Gastroesophageal sphincter (tissue), 4 donors: ENCODE measurements at regions not wholly inside any gene's neighbourhood (a gene's known extent, or its start where the extent isn't known, plus 50 kb on each side); places are given as distances from the start of the nearest gene placed in this dataset.

Source experiments
- ATAC-seq: fragments of 150-250 bp; one replicate; pipeline ENCODE4 v1.9.1; 2016; ENCODE audit warnings: mild to moderate bottlenecking, moderate library complexity
- H3K27ac ChIP-seq, 4 donors: fragments of 200-600 bp; sonication (generic) in 3 of 4; 1 replicate in 3 of 4; 2 replicates in 1 of 4; pipeline ENCODE4 v1.5.1; 2016 to 2019
- H3K27me3 ChIP-seq: fragments of 200-600 bp; sonication (generic); one replicate; pipeline ENCODE4 v1.5.1; 2019
- H3K36me3 ChIP-seq, 2 donors: fragments of 200-600 bp; sonication (generic); one replicate each; pipeline ENCODE4 v1.5.1; 2019; ENCODE audit warnings: control low read depth in 1 of 2
- H3K4me1 ChIP-seq, 3 donors: fragments of 200-600 bp; sonication (generic); 1 replicate in 2 of 3; 2 replicates in 1 of 3; pipeline ENCODE4 v1.5.1; 2016 to 2019; ENCODE audit warnings: control low read depth in 2 of 3
- H3K4me3 ChIP-seq, 2 donors: fragments of 200-600 bp; sonication (generic); one replicate each; pipeline ENCODE4 v1.5.1; 2019; ENCODE audit warnings: mild to moderate bottlenecking in 1 of 2, moderate library complexity in 1 of 2
- H3K9me3 ChIP-seq, 3 donors: fragments of 200-600 bp; sonication (generic); one replicate each; pipeline ENCODE4 v1.5.1; 2017 to 2019; ENCODE audit warnings: control low read depth in 2 of 3
- EP300 ChIP-seq: sonication (generic); formaldehyde crosslinking; IDR thresholded peaks from one replicate; pipeline ENCODE4 v1.6.1; 2017; ENCODE audit warnings: antibody characterized with exemption, mild to moderate bottlenecking
- POLR2A ChIP-seq, 2 donors: fragments of 450-650 bp; IDR thresholded peaks; one replicate each; pipeline ENCODE4 v1.6.1; 2017; ENCODE audit warnings: antibody characterized with exemption in 2 of 2, mild to moderate bottlenecking in 2 of 2, moderate library complexity in 1 of 2
- POLR2AphosphoS5 ChIP-seq: sonication (generic); formaldehyde crosslinking; IDR thresholded peaks from one replicate; pipeline ENCODE4 v1.6.1; 2017; ENCODE audit warnings: antibody characterized with exemption
- WGBS, 2 donors: methylation state at CpG; one replicate each; pipeline ENCODE4 v1.1.5; 2018; ENCODE audit warnings: low coverage in 1 of 2; 5-methylcytosine and 5-hydroxymethylcytosine counted together
- TF ChIP-seq, protein P1 (sequence below), 4 experiments: fragments of 200-600 bp in 2 of 4; fragments of 450-650 bp in 2 of 4; sonication (generic) in 1 of 4; IDR thresholded peaks; one replicate each; pipeline ENCODE4 v1.5.1; 2017 to 2019; ENCODE audit warnings: antibody characterized with exemption in 4 of 4, mild to moderate bottlenecking in 2 of 4, moderate library complexity in 2 of 4

DNA sequence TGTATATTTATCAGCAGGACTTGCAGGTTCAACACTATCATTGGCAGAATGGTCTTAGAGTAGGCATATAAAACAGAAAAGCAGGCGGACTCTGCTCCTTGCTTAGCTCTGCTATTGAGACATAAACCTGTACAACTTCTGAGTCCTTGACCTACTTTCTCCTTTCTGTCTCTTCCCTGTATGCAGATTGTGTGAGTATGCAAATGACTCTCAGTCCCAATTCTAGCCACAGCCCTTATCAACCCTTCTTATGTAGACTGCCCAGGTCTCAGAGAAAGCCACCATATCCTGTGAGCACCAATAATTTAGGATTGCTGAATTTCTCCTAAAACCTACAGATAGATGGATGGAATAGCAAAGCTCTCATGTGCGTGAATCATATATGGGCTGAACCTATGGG lies 367.6 kb upstream of the DDI1 start:
- no peak for TF ChIP-seq POLR2AphosphoS5
- no peak for TF ChIP-seq POLR2A (IDR thresholded peaks at IDR 0.05)
- TF ChIP-seq, protein P1, sequence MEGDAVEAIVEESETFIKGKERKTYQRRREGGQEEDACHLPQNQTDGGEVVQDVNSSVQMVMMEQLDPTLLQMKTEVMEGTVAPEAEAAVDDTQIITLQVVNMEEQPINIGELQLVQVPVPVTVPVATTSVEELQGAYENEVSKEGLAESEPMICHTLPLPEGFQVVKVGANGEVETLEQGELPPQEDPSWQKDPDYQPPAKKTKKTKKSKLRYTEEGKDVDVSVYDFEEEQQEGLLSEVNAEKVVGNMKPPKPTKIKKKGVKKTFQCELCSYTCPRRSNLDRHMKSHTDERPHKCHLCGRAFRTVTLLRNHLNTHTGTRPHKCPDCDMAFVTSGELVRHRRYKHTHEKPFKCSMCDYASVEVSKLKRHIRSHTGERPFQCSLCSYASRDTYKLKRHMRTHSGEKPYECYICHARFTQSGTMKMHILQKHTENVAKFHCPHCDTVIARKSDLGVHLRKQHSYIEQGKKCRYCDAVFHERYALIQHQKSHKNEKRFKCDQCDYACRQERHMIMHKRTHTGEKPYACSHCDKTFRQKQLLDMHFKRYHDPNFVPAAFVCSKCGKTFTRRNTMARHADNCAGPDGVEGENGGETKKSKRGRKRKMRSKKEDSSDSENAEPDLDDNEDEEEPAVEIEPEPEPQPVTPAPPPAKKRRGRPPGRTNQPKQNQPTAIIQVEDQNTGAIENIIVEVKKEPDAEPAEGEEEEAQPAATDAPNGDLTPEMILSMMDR (IDR thresholded peaks at IDR 0.05) = no peak
- TF ChIP-seq EP300 = no peak
- 70 to 100% methylated on average over 2 of the region's 2 CpGs for WGBS, 2 donors
- no peak for ATAC-seq

DNA sequence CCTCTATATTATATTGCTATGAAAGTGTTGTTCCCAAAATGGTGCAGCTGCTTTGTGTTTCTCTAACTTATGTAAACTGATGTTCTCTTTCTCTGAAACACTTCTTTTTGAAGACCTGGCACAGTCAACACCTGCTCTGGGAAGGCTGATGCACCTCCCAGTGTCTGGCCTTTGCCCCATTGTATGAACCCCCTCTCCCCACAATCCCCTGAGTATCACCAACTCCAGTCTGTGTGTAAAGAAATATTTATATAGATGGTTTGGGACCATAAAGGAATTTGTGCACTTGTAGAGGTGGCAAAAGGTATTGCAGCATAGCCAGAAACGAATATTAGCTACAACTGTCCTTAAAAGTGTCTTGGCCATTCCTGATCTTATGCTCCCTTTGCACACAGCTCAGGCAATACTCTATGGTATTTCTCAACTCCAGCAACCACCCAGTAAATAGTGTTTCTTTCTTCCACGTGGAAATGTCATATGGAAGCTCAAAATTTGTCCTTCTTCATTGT lies 365.2 kb upstream of the DDI1 start:
- no peak overlapping the region for H3K4me3 ChIP-seq
- ATAC-seq = no peak
- H3K27ac ChIP-seq = no peak overlapping the region
- 73 to 100% methylated on average over 1 to 2 of the region's 2 CpGs for WGBS, 2 donors
- no peaks in the 10 kb centered on the region for H3K4me1 ChIP-seq
- no peaks in the 10 kb centered on the region for H3K27me3 ChIP-seq
- H3K9me3 ChIP-seq = no peaks in the 10 kb centered on the region
- no peak for TF ChIP-seq POLR2AphosphoS5
- TF ChIP-seq EP300 = no peak
- TF ChIP-seq, protein P1 (IDR thresholded peaks at IDR 0.05) = no peak
- no peak for TF ChIP-seq POLR2A (IDR thresholded peaks at IDR 0.05)
- H3K36me3 ChIP-seq = no peaks in the 10 kb centered on the region

More for the DNA sequence above, 367.6 kb upstream of the DDI1 start:
- H3K4me1 ChIP-seq = no peaks in the 10 kb centered on the region
- no peaks in the 10 kb centered on the region for H3K27me3 ChIP-seq
- H3K9me3 ChIP-seq = no peaks in the 10 kb centered on the region
- no peak overlapping the region for H3K4me3 ChIP-seq
- no peak overlapping the region for H3K27ac ChIP-seq
- no peaks in the 10 kb centered on the region for H3K36me3 ChIP-seq

DNA sequence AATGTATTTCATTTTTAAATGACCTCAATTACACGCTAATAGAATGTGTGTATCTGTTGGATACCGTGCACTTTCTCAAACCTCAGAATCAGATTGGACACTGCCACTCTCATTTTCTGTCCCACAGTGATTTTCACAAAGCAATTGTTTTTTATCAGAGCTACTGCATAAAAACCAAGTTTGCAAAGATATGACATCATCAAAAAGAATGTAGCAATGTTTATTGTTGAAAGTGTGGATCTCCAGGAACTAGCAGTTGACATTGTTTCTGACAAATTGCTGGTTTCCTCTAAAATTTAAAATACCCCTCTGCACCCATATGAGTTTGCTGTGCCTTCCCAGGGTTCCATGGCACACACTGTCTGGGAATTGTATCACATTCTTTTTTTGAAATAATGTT lies 362.7 kb upstream of the DDI1 start:
- Histone ChIP-seq H3K27ac (no peak overlapping the region), H3K4me3 (no peak overlapping the region), H3K4me1 (no peaks in the 10 kb centered on the region), H3K27me3 (no peaks in the 10 kb centered on the region), H3K36me3 (no peaks in the 10 kb centered on the region), H3K9me3 (no peaks in the 10 kb centered on the region)
- WGBS, 2 donors = 76 to 79% methylated on average over 2 of the region's 2 CpGs
- TF ChIP-seq POLR2AphosphoS5 (no peak), POLR2A (IDR thresholded peaks at IDR 0.05) (no peak), EP300 (no peak)
- TF ChIP-seq, protein P1 (IDR thresholded peaks at IDR 0.05) = no peak
- no peak for ATAC-seq

DNA sequence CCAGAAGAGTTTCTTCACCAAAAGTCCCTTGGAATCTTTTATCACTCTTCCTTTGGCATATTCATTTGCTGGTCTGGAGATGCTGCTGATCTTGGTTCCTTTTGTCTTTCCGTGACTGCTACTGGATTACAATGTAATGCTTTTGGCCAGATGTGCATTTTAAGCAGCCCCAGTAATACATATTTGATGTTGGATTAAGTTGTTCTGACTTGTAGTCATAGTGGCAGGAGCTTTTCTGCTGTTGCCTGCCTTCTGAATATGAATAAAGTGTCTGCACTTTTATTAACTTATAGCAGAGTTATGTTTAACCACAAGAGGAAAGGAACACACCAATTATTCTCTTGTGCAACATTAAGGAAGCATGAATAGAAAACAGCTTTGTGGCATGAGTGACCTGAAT lies 360.0 kb upstream of the DDI1 start:
- ATAC-seq = no peak
- Histone ChIP-seq H3K4me3 (no peak overlapping the region), H3K9me3 (no peaks in the 10 kb centered on the region), H3K36me3 (no peaks in the 10 kb centered on the region), H3K27me3 (no peaks in the 10 kb centered on the region), H3K4me1 (no peaks in the 10 kb centered on the region), H3K27ac (no peak overlapping the region)
- 67 to 80% methylated on average over 1 of the region's 1 CpG for WGBS, 2 donors
- TF ChIP-seq POLR2AphosphoS5 (no peak), EP300 (no peak), POLR2A (IDR thresholded peaks at IDR 0.05) (no peak)
- TF ChIP-seq, protein P1 (IDR thresholded peaks at IDR 0.05) = no peak

DNA sequence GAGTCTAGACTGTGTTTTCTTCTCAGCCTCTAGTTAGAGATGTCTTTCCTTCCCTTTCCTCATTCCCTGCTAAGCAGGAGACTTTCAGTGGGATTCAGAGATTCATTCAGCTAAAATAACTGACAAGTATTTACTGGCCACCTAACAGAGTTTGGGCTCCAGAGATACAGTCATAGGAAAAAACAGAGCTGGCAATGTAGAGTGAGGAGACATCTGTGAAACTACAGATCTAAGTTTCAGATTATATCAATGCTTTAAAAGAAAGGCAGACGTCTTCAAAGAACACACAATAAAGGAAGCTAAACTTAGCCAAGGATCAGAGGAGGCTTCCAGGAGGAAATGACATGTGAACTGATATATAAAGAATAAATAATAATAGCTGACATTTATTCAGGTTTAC lies 355.6 kb upstream of the DDI1 start:
- Histone ChIP-seq H3K27me3 (no peaks in the 10 kb centered on the region), H3K27ac (no peak overlapping the region), H3K4me3 (no peak overlapping the region), H3K9me3 (no peaks in the 10 kb centered on the region), H3K36me3 (no peaks in the 10 kb centered on the region), H3K4me1 (peaks cover 4 to 12% (median 5%) of the 10 kb centered on the region in 3 donors)
- TF ChIP-seq EP300 (no peak), POLR2AphosphoS5 (no peak), POLR2A (IDR thresholded peaks at IDR 0.05) (no peak)
- TF ChIP-seq, protein P1 (IDR thresholded peaks at IDR 0.05) = no peak
- WGBS, 2 donors = 53 to 56% methylated on average over 1 of the region's 1 CpG
- no peak for ATAC-seq
